ENCODE measurements at regions not wholly inside any gene's neighbourhood (a gene's known extent, or its start where the extent isn't known, plus 50 kb on each side); places are given as distances from the start of the nearest gene placed in this dataset.
"Not testable (repeated sequence)": the region's sequence is repeated elsewhere in the genome, so short reads cannot be mapped to it uniquely, and the experiment has no call there.

DNA sequence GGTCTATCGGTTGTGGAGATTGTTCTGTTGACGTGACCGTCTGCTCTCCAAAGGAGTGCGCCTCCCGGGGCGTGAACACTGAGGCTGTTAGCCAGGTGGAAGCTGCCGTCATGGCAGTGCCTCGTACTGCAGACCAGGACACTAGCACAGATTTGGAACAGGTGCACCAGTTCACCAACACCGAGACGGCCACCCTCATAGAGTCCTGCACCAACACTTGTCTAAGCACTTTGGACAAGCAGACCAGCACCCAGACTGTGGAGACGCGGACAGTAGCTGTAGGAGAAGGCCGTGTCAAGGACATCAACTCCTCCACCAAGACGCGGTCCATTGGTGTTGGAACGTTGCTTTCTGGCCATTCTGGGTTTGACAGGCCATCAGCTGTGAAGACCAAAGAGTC is 128.9 kb upstream of the DMRT1 start:
- DNase-seq (ENCODE audit: low spot score) = no peak

DNA sequence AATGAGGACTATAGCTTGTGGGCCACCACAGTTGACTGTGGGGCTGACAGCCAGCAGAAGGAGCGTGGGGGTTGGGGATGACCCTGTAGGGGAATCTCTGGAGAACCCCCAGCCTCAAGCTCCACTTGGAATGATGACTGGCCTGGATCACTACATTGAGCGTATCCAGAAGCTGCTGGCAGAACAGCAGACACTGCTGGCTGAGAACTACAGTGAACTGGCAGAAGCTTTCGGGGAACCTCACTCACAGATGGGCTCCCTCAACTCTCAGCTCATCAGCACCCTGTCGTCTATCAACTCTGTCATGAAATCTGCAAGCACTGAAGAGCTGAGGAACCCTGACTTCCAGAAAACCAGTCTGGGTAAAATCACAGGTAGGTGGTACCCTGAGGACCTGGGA is 128.4 kb upstream of the DMRT1 start:
- no peak for DNase-seq (ENCODE audit: low spot score)

DNA sequence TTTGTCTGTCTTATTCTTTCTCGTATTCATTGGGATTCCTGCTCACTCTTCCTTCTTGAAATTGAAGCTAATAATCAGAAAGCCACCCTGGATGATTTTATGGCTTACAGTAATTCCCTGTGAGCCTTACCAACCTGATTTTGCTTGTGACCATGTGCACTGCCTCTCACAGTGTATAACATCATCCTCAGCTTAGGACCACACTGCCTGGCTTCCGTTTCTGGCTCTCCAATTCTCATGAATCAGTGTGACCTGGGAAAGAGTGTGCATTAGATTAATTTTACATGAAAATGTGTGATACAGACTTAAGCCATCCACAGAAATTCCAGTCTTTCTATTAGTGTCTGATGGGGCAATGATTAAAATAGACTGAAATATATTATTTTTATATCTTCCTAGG is 126.8 kb upstream of the DMRT1 start:
- no peak for DNase-seq (ENCODE audit: low spot score)

DNA sequence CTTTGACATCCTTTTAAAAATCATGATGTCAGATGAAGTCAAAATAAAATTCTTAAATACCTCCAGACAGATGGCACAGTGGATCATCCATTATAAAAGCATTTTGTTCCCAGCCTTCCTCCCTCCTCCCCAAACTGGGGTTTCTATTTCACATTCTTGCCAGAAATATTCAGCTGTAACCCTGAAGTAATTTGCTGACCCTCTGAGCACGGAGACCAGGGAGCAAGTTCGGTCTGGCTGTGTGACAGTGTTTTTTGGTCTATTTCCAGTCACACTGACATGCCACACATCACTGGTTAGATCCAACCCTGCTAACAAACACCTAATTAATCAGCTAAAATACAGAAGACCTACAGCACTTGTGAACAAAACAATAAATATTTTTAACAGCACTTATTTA is 126.2 kb upstream of the DMRT1 start:
- no peak for DNase-seq (ENCODE audit: low spot score)

DNA sequence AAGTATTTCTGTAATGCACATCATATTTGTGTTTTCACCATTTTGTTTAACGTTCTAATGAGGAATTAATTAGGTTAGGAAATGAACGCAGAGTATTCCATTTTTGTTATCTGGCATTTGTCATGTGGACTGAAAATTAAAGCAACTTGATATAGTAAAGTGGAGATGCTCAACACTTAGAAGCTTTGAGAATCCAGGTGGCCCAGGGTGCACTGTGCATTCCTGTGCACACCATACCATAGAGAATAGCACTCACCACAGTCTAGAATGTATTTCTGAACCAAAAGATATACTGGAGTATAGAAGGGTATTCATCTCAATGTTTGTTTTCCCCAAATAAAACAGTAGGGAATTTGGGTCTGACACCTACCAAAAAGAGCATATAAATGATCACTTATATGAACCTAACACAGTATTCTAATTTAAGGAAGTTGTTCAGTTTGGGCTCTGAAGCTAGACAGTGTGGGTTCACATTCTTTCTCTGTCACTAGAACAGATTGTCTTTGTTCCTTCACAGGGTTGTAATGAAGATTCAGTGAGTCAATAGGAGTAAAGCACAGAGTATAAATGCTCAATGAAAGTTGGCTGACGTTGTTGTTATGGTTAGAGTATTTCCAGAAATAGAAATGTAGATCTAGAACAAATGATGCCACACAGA is 125.6 kb upstream of the DMRT1 start:
- no peak for DNase-seq (ENCODE audit: low spot score)

DNA sequence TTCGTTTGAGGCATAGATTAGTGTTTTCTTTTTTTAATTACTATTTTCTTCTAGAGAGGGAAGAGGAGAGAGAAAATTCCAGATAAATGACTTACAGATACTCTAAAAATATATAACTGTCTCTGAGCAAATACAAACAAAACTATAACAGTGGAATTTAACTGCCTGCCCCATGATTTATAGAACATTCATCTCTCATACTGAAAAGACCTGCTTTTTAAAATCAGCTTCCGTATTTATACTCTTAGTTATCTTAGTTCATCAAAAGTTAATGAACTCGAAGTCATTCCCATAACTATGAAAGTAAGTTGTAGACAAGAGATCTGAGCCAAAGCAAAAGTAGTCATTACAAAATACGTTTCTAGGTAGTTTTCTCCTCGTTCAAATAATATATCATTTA is 123.8 kb upstream of the DMRT1 start:
- DNase-seq (ENCODE audit: low spot score) = no peak

DNA sequence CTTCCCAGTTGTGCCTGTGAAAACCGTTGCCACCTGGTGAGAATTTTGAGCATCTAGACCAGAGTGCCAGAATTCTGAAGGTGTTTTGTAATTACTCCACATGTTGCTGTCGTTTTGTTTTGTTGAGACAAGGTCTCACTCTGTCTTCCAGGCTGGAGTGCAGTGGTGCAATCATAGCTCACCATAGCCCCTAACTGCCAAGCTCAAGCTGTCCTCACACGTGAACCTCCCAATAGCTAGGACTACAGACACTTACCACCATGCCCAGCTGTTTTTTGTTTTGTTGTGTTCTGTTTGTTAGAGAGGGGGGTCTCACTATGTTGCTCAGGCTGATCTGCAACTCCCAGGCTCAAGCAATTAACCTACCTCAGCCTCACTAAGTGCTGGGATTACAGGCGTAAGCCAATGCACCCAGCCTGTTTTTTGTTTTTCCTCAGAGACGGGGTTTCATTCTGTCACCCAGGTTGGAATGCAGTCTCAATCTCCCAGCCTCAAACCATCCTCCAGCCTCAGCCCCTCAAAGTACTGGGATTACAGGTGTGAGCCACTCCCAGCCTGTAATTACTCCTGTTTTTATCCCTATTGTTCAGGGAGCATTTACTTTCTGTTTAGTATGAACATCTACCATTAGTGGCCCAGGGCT is 121.1 kb upstream of the DMRT1 start:
- DNase-seq (ENCODE audit: low spot score) = no peak

DNA sequence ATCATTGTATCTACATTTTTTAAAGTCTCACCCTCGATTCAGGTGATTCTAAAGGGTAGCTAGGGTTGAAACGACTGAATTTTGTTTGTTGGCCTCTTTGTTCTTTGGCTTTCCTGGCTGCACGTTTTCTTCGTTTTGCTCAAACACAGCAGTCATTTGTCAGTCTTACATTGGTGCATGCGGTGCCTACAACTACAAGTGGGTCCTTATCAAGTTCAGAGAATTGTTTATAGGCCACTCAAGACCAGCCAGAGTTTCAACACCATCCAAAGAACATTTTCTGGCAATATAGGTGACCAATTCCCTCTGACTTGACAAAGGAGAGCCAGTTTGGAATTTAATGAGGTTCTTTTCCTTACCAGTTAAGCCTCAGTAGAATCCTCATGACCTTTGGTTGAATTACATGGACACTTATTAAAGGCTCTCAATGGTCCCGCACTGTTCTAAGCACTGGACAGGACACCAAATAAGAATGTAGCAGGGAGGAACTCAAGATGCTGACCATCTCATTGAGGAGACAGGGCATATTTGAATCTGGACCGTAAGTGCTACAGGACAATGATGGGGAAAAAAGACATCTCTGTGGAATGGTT is 119.0 kb upstream of the DMRT1 start:
- DNase-seq (ENCODE audit: low spot score) = no peak

DNA sequence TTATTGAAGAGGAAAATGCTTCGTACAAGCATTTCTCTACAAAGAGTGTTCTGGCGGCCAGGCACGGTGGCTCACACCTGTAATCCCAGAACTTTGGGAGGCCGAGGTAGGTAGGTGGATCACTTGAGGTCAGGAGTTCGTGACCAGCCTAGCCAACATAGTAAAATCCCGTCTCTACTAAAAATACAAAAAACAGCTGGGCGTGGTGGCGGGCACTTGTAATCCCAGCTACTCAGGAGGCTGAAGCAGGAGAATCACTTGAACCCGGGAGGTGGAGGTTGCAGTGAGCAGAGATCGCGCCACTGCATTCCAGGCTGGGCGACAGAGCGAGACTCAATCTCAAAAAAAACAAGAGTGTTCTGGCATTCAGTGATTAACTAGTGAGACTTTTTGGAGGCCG is 117.0 kb upstream of the DMRT1 start:
- DNase-seq (ENCODE audit: low spot score) = not testable (repeated sequence)

DNA sequence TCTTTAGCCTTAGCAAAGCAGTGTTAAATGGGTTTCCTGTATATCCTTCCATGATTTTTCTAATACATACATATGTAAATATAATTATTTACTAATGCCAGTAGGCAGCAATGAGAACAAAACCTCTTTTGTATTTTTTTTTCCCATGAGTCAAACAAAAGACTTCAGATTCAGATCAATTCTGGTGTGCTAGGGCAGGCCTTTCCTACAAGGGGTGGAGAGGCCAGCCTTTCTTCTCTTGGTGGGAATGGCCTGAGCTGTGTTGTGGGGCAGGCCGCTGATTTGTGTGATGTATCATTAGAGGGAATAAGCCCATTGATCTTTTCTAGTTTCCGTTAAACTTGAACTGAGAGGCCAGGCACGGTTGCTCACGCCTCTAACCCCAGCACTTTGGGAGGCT is 115.5 kb upstream of the DMRT1 start:
- DNase-seq (ENCODE audit: low spot score) = no peak

DNA sequence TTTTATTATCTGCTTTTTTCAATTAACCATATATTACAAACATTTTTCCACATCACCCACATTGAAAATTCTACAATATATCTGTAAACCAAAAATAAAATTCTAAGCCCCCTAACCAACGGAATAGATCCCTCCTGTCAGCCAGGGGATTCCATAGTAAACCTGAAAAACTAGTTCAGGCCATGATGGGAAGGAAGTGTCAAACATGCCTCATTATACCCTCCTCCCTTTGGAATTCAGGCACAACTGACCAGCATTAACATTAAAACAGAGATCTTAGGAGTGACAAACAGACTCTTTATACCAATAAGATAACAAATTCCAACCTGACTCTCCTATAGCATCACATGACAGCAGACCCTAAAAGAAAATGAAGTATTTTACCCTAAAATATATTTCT is 113.7 kb upstream of the DMRT1 start:
- DNase-seq (ENCODE audit: low spot score) = no peak

DNA sequence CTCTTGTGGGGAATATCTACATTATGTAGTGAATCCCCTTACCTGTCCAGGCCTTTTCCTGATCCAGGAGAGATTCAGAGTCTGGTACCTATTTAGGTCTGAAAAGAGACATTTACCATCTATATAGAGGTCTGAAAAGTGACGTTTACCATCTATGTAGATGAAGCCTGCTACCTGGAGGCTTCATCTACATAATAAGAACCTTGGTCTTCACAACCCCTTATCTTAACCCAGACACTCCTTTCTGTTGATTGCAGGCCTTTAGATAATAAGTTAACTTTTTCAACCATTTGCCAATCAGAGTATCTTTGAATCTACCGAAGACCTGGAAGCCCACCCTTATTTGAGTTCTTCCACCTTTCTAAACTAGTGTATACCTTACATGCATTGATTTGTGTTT is 113.0 kb upstream of the DMRT1 start:
- no peak for DNase-seq (ENCODE audit: low spot score)

DNA sequence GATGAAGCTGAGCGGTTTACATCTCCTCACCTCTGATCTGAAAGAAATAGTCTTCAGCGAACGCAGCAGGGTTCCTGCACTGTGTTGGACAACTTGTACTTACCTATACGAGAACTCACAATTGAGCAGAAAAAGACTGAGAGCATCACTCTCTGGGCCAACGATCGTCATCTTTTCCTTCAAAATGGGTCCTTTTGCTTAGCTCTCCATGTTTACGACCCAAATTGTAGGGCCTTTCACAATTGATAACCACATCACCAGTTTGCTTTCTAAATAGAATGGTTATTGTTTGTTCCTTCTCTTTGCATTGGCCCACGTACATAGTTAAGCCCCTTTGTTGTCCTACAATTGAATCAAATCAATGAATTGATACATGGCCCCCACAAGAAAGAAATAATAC is 110.0 kb upstream of the DMRT1 start:
- no peak for DNase-seq (ENCODE audit: low spot score)

DNA sequence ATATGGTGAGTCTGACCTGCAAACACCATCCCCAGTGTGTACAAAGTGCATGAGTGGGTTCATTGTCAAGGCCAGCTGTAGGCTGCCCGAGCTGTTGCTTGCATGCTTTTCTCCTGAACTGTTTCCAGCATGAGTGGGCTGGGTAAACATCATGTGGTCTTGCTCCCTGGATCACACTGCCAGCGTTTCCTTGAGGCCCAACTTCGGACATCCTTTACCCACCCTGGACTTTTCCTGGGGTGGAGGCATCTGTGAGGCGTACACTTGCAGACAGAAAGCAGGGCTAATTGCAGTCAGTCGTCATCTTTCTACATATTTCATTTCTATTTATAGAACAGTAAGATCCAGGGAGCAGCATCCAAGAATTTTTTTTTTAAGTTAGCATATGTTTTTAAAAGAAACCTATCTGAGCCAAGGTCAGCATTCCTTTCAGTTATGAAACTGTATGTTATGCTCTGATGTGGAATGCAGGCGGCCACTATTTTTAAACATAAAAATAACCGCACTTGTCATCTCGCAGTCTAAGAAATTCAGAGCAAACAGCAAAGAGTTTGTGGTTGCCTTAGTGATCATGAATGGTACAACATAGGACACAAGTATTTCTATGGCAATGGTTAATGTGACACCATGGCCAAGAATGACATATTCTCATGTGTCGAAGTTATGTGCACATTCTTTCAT is 106.5 kb upstream of the DMRT1 start:
- peak; percentile 96 for DNase-seq (ENCODE audit: low spot score)

DNA sequence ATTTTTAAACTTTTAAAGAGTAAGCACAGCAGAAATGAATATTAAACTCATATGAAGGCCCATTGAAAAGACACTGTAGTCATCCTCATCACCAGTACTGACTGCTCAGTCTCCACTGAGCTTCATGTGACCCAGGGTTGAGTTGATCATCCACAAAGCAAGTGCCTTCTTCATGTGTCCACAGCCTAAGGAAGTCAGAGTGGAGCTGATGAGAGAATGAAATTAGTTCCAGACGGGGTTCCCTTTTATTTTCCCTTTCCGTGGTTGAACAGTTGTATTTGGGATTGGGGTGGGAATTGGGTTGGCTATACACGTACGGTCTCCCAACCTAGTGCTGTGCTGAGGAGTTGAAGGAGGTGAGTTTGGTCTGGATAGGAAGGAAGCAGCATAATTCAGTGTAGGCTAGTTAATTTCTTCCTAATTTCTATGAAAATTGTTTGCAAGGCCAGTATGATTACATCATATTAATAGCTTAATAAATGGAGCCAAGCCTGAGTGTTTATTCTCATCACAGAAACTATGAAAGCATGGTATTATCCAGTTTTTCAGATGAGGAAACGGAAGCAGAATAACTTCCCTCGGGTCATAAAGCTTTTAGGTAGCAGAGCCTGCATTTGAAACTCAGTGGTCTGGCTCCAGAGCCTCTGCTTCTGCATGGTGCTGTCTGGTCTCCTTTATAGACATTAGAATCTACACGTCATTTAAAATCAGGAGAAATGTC is 103.9 kb upstream of the DMRT1 start:
- no peak for DNase-seq (ENCODE audit: low spot score)

DNA sequence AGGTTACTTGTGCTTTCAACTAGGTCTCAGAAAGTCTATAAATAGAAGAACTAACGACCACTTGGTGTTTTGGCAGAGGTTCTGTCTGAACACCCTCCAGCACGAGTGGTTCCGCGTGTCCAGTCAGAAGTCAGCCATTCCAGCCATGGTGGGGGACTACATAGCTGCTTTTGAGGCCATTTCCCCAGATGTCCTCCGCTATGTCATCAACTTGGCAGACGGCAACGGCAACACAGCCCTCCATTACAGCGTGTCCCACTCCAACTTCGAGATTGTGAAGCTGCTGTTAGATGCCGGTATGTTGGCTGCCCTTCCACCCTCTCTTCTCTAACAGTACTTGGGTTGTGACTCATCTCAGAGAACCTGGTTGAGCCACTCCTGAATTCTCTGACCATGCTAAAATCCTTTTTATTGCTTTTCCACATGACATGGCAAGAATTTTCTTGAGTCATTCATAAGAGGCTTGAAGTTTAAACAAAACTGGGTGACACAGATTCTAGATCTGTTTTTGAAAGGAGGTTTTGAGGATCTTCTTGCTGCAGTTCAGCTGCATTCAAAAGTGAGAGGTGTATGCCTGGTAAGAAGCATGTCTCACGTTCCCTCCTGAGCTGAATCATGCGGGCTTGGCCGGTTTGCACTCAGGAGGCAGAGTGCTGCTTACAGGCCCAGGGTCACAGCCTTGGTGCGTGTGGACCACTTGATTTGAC is 103.1 kb upstream of the DMRT1 start:
- DNase-seq (ENCODE audit: low spot score) = peak; percentile 62

DNA sequence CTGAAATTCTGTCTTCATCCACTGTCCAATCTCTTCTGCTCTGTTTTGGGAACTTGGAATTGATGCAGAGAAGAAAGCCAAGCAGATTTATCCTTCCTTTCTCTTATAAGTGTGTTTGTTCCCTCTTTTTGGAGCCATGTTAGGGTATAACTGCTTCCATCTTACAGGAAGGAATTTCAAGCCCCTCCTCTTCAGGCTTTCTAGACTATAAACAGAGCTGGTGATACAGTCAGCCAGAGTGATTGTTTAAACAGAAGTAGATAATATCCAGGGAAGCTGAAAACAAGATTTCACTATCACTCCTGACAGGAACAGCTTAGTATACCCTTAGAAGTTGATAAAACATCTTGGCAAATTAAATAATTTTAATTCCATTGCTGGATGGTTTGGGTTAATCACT is 102.1 kb upstream of the DMRT1 start:
- DNase-seq (ENCODE audit: low spot score) = no peak

DNA sequence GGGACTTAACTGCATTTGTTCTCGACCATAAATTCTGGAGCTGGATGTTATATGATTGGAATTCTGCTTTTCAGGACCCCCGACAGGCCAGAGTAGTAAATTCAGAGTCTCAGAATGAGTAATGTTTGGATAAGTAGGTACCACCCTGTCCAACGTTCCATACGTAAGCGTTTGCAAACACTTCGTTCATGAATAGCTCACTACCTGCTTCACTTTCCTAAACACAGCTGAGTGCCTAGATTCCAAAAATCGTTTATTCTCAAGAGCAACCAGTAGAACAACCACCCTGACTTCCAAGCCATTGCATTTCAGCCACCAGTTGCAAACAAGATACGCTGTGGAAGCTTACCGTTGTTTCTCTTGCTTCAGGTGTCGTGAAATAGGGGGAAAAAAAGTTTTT is 101.3 kb upstream of the DMRT1 start:
- no peak for DNase-seq (ENCODE audit: low spot score)

DNA sequence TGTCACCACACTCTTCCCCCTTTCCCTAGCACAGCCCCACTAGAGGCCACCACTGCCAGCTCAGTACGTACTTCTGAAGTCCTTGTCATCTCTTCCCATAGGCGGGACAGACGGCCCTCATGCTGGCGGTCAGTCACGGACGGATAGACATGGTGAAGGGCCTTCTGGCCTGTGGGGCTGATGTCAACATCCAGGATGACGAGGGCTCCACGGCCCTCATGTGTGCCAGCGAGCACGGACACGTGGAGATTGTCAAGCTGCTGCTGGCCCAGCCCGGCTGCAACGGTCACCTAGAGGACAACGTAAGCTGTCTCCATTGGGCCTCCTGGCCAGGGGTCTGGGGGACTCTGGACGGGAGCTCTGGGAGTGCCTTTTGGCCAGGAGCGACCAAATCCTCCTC is 99.4 kb upstream of the DMRT1 start:
- no peak for DNase-seq (ENCODE audit: low spot score)

DNA sequence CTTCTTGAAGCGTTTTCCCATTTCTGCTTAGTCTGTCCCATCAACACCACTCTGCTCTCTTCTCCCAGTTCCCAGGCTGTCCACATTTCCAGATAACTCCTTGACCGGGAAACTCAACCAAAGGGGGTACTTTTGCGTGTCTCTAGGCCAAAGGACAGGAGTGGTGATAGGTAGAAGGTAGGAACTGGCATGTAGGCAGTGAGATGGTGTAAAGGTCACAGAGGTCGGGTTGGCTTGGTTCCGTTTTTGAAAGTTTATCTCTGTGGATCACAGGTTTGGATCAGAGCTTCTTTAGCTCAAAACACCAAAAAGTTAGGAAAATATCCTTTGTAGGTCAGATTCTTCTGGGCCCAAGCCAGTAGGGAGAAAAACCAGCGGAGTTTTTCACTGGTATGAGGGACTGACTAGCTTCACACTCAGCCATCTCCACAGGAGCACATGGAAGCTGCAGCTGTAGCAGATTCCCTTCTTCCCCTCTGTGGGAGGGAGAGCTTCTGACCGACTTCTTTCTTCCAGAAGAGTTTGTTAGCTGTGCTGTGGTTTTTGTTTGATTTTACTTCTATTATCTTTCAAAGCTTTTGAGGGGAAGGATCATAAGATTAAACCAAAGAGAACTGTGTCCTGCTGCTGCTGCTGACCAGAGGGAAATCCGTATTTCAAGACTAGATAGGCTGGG is 98.4 kb upstream of the DMRT1 start:
- no peak for DNase-seq (ENCODE audit: low spot score)
